Adrenal gland (tissue), 5 donors: ENCODE measurements at regions not wholly inside any gene's neighbourhood (a gene's known extent, or its start where the extent isn't known, plus 50 kb on each side); places are given as distances from the start of the nearest gene placed in this dataset.
"Not testable (repeated sequence)": the region's sequence is repeated elsewhere in the genome, so short reads cannot be mapped to it uniquely, and the experiment has no call there.

Source experiments
- CTCF ChIP-seq, 6 experiments: fragments of 450-650 bp in 4 of 6; fragments of 200-600 bp in 2 of 6; sonication (generic) in 1 of 6; IDR thresholded peaks; 1 replicate in 5 of 6; 2 replicates in 1 of 6; pipeline versions ENCODE4 v1.5.1 to v1.8.0; 2016 to 2021; ENCODE audit warnings: antibody characterized with exemption in 6 of 6, mild to moderate bottlenecking in 2 of 6, moderate library complexity in 1 of 6
- POLR2A ChIP-seq, 2 donors: fragments of 450-650 bp; IDR thresholded peaks; one replicate each; pipeline ENCODE4 v1.6.1; 2017; ENCODE audit warnings: antibody characterized with exemption in 2 of 2, mild to moderate bottlenecking in 2 of 2, moderate library complexity in 1 of 2
- donor health status: DM: no; HTN: no; CAD: no.

- not testable (repeated sequence) for TF ChIP-seq POLR2A, CTCF (IDR thresholded peaks at IDR 0.05)
Observed at GRCh38 chr10:64044957-64045632, 523.9 kb downstream of the REEP3 start.
